Esophagus muscularis mucosa (tissue), 4 donors: ENCODE measurements at regions not wholly inside any gene's neighbourhood (a gene's known extent, or its start where the extent isn't known, plus 50 kb on each side); places are given as distances from the start of the nearest gene placed in this dataset.

Experiments
- DNase-seq: peaks from one replicate; pipeline ENCODE4 v3.0.0-alpha.2; 2017; ENCODE audit errors: extremely low spot score
- H3K27ac ChIP-seq, 4 donors: fragments of 200-600 bp; sonication (generic); replicated peaks in 1 of 4; 1 replicate in 3 of 4; 2 replicates in 1 of 4; pipeline ENCODE4 v1.5.1; 2016 to 2019; ENCODE audit warnings: mild to moderate bottlenecking in 1 of 4
- H3K27me3 ChIP-seq, 4 donors: fragments of 200-600 bp; sonication (generic); one replicate each; pipeline versions ENCODE4 v1.5.1 to v1.6.0; 2016 to 2019
- H3K36me3 ChIP-seq, 4 donors: fragments of 200-600 bp; sonication (generic); one replicate each; pipeline ENCODE4 v1.5.1; 2016 to 2019
- H3K4me1 ChIP-seq, 4 donors: fragments of 200-600 bp; sonication (generic); one replicate each; pipeline ENCODE4 v1.5.1; 2016 to 2019
- H3K4me3 ChIP-seq, 4 donors: fragments of 200-600 bp; sonication (generic); 1 replicate in 2 of 4; 2 replicates in 2 of 4; pipeline ENCODE4 v1.5.1; 2016 to 2019; ENCODE audit warnings: mild to moderate bottlenecking in 4 of 4, moderate library complexity in 1 of 4
- H3K9me3 ChIP-seq, 4 donors: fragments of 200-600 bp; sonication (generic); 1 replicate in 3 of 4; 2 replicates in 1 of 4; pipeline ENCODE4 v1.5.1; 2016 to 2019
- EP300 ChIP-seq: sonication (generic); formaldehyde crosslinking; IDR thresholded peaks from one replicate; pipeline ENCODE4 v1.6.1; 2017; ENCODE audit warnings: antibody characterized with exemption
- POLR2A ChIP-seq: fragments of 450-650 bp; IDR thresholded peaks from one replicate; pipeline ENCODE4 v1.6.1; 2017; ENCODE audit warnings: antibody characterized with exemption, moderate library complexity, mild to moderate bottlenecking, low read depth
- POLR2AphosphoS5 ChIP-seq, 2 donors: sonication (generic); formaldehyde crosslinking; IDR thresholded peaks; one replicate each; pipeline ENCODE4 v1.6.1; 2017; ENCODE audit warnings: antibody characterized with exemption in 2 of 2
- WGBS: methylation state at CpG from one replicate; pipeline ENCODE4 v1.1.5; 2018; 5-methylcytosine and 5-hydroxymethylcytosine counted together
- intact Hi-C: fragments of 100-400 bp; cut with DNase I; formaldehyde crosslinking; loops from one replicate; pipeline ENCODE4 v1.15.1; 2023
- TF ChIP-seq, protein P1 (sequence below), 3 experiments: fragments of 200-600 bp in 2 of 3; fragments of 450-650 bp in 1 of 3; sonication (generic) in 2 of 3; IDR thresholded peaks; one replicate each; pipeline ENCODE4 v1.5.1; 2017 to 2019; ENCODE audit warnings: antibody characterized with exemption in 3 of 3, mild to moderate bottlenecking in 2 of 3, moderate library complexity in 1 of 3

DNA sequence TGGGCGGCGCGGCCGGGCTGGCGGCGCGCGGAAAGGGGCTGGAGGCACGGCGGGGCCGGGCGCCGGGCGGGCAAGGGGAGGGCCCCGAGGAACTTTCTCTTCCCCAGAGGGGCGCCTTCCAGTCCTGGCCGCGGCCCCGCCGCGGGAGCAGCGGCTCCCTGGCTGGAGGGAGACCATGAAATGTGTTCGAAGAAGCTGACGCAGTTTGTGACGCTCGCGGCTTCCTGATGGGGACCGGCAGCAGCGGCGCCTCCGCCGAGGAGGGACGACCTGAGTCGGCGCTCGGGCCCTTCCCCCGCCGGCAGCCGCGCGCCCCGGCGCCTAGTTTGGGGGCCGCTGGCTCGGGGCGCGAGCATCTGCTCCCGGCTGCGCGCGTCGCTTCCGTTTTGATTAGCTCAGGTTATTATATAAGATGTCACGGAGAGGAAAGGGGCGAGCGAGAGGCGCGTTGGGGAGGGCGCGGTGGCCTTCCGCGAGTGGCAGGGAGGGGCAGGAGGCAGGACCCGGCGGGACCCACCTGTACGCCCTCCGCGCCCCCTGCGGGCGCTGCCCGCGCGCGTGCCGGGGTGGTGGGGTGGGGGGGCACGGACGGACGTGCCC lies 57.1 kb upstream of the PCGF5 start:
- Histone ChIP-seq H3K27ac (peak overlapping the region; percentile 96 to 99 (median 97)), H3K27me3 (no peaks in the 10 kb centered on the region), H3K36me3 (no peaks in the 10 kb centered on the region), H3K9me3 (no peaks in the 10 kb centered on the region), H3K4me1 (peaks cover 5 to 33% (median 25%) of the 10 kb centered on the region in 4 donors), H3K4me3 (peak overlapping the region; percentile 93 to 97 (median 94))
- DNase-seq = no peak
- 0% methylated on average over 22 of the region's 77 CpGs for WGBS
- TF ChIP-seq, protein P1, sequence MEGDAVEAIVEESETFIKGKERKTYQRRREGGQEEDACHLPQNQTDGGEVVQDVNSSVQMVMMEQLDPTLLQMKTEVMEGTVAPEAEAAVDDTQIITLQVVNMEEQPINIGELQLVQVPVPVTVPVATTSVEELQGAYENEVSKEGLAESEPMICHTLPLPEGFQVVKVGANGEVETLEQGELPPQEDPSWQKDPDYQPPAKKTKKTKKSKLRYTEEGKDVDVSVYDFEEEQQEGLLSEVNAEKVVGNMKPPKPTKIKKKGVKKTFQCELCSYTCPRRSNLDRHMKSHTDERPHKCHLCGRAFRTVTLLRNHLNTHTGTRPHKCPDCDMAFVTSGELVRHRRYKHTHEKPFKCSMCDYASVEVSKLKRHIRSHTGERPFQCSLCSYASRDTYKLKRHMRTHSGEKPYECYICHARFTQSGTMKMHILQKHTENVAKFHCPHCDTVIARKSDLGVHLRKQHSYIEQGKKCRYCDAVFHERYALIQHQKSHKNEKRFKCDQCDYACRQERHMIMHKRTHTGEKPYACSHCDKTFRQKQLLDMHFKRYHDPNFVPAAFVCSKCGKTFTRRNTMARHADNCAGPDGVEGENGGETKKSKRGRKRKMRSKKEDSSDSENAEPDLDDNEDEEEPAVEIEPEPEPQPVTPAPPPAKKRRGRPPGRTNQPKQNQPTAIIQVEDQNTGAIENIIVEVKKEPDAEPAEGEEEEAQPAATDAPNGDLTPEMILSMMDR (IDR thresholded peaks at IDR 0.05) = peak in 1 of 3 experiments; percentile 10
- peak in 1 of 2 donors; percentile 27 for TF ChIP-seq POLR2AphosphoS5 (IDR thresholded peaks at IDR 0.05)
- TF ChIP-seq EP300 = no peak
- TF ChIP-seq POLR2A = no peak
- intact Hi-C loops = loop anchor here (2.0 kb wide), 1 partner anchor 57 kb away; the partner anchor contains the start of gene PCGF5

DNA sequence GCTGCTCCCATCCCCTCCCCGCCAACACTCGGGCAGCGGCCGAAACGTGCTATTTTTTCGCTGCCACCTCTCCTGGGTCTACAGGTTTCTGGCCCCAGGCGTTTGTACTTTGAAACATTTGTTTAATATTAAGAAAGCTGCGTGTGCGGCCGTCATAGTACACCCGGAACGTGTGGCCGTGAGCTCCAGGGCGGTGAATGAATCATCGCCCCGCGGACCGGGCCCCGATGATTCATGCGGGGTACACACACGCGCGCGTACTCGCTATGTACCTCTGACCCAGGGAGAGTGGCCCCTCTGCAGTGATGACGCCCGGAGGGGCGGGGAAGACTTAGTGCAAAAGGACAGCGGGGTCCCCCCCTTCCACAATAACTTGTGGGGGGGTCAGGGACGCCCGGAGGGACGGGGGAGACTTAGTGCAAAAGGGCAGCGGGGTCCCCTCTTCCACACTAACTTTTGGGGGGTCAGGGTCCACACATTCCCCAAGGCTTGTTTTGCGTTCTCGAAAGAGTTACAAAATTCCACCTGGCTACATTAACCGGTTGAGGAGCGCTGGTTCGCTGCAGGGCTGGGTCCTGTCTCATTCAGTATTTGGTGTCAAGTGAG lies 56.5 kb upstream of the PCGF5 start:
- Histone ChIP-seq H3K9me3 (no peaks in the 10 kb centered on the region), H3K36me3 (no peaks in the 10 kb centered on the region), H3K27me3 (no peaks in the 10 kb centered on the region), H3K4me1 (peaks cover 5 to 33% (median 25%) of the 10 kb centered on the region in 4 donors), H3K27ac (peak overlapping the region; percentile 96 to 99 (median 97)), H3K4me3 (peak overlapping the region; percentile 93 to 97 (median 94))
- DNase-seq = no peak
- intact Hi-C loops = loop anchor here (2.0 kb wide), 1 partner anchor 57 kb away; the partner anchor contains the start of gene PCGF5
- TF ChIP-seq POLR2A (peak; percentile 21), POLR2AphosphoS5 (IDR thresholded peaks at IDR 0.05) (peak; percentile 50 to 74)
- TF ChIP-seq, protein P1 (IDR thresholded peaks at IDR 0.05) = no peak
- WGBS = 19% methylated on average over 17 of the region's 38 CpGs

DNA sequence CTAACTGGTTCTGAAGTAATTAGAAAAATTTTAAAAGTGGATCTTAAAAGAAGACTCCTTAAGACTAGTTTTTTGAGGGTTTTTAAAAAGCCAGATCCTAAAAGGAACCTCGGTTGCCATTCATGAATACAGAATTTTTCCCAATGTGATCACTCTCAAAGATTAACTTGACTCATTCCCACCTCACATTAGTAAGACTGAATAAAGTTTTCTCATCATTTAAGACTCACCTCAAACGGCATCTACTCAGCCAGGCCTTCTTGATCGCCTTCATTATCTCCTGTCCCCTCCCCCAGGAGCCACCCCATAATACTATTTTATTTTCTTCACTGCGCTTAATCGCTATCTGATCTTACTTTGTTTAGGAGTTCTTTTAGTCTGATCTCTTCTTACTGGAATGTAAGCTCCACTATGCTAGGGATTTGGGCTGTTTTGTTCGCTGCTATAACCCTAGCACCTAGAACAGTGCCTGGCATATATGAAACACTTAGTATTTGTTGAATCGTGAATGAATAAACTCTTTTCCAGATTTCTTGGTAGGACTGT lies 55.9 kb upstream of the PCGF5 start:
- Histone ChIP-seq H3K27me3 (no peaks in the 10 kb centered on the region), H3K4me3 (peak overlapping the region; percentile 93 to 97 (median 94)), H3K4me1 (peaks cover 5 to 33% (median 25%) of the 10 kb centered on the region in 4 donors), H3K27ac (peak overlapping the region; percentile 96 to 99 (median 97)), H3K36me3 (no peaks in the 10 kb centered on the region), H3K9me3 (no peaks in the 10 kb centered on the region)
- intact Hi-C loops = no loop called here
- TF ChIP-seq POLR2AphosphoS5 (IDR thresholded peaks at IDR 0.05) = no peak
- no peak for TF ChIP-seq POLR2A
- TF ChIP-seq EP300 = no peak
- TF ChIP-seq, protein P1 (IDR thresholded peaks at IDR 0.05) = no peak
- 75% methylated on average over 7 of the region's 7 CpGs for WGBS
- DNase-seq = no peak

GRCh38 chr10:91167406-91167805 lies 53.1 kb upstream of the PCGF5 start:
- H3K27me3 ChIP-seq = no peaks in the 10 kb centered on the region
- H3K9me3 ChIP-seq = no peaks in the 10 kb centered on the region
- TF ChIP-seq, protein P1 (IDR thresholded peaks at IDR 0.05) = no peak
- TF ChIP-seq EP300 (no peak), POLR2A (no peak), POLR2AphosphoS5 (IDR thresholded peaks at IDR 0.05) (no peak)
- no peak overlapping the region for H3K4me3 ChIP-seq
- intact Hi-C loops = no loop called here
- WGBS = 93% methylated on average over 2 of the region's 2 CpGs
- no peaks in the 10 kb centered on the region for H3K36me3 ChIP-seq
- DNase-seq = no peak
- no peak overlapping the region for H3K27ac ChIP-seq
- H3K4me1 ChIP-seq = peaks cover 0 to 19% (median 17%) of the 10 kb centered on the region in 4 donors
